ENCODE measurements at regions not wholly inside any gene's neighbourhood (a gene's known extent, or its start where the extent isn't known, plus 50 kb on each side); places are given as distances from the start of the nearest gene placed in this dataset.

GRCh38 chr13:107994137-107994536 lies 221.2 kb downstream of the LIG4 start:
- Histone ChIP-seq H3K9me3 (ENCODE audit: control insufficient read depth, low read length) (peaks cover 1% of the 10 kb centered on the region), H4K91ac (ENCODE audit: low read length) (no peak overlapping the region), H3K79me1 (replicated peaks; ENCODE audit: low read length, poor library complexity, severe bottlenecking) (no peaks in the 10 kb centered on the region), H3K27me3 (ENCODE audit: control insufficient read depth in 1 of 2, insufficient read depth in 1 of 2, low read length in 2 of 2) (no peaks in the 10 kb centered on the region), H2AFZ (ENCODE audit: low read depth, low read length) (no peak overlapping the region), H2BK15ac (ENCODE audit: low read depth, poor library complexity, severe bottlenecking) (no peak overlapping the region), H3K4me1 (ENCODE audit: control insufficient read depth, insufficient read depth, low read depth, low read length) (peaks cover 1% of the 10 kb centered on the region), H2BK5ac (ENCODE audit: low read depth, low read length, poor library complexity, severe bottlenecking) (no peak overlapping the region), H3K36me3 (ENCODE audit: control insufficient read depth in 1 of 2, insufficient read depth in 2 of 2, low read depth in 1 of 2, low read length in 2 of 2) (no peaks in the 10 kb centered on the region), H3K9ac (ENCODE audit: low read length) (no peak overlapping the region), H2AK5ac (ENCODE audit: low read length, severe bottlenecking) (no peak overlapping the region), H3K27ac (ENCODE audit: low read length, poor library complexity, severe bottlenecking) (no peak overlapping the region), H2BK120ac (ENCODE audit: low read depth, low read length) (no peak overlapping the region), H3K4me2 (ENCODE audit: low read length, poor library complexity, severe bottlenecking) (no peak overlapping the region), H4K8ac (ENCODE audit: low read length) (no peak overlapping the region), H2BK12ac (ENCODE audit: low read length in 2 of 2) (no peak overlapping the region), H3K4me3 (ENCODE audit: insufficient read depth in 1 of 2, low read depth in 1 of 2, low read length in 2 of 2) (no peak overlapping the region), H3K23ac (ENCODE audit: low read length in 2 of 2) (no peak overlapping the region), H3K18ac (ENCODE audit: low read depth in 1 of 2, low read length in 2 of 2) (no peak overlapping the region), H3K4ac (ENCODE audit: low read depth in 1 of 2, low read length in 2 of 2) (no peak overlapping the region), H3K14ac (ENCODE audit: low read length in 2 of 2) (no peak overlapping the region)
- DNase-seq: no peak

GRCh38 chr13:107993239-107993949 lies 221.9 kb downstream of the LIG4 start:
- Histone ChIP-seq H4K91ac (ENCODE audit: low read length) (no peak overlapping the region), H3K36me3 (ENCODE audit: control insufficient read depth in 1 of 2, insufficient read depth in 2 of 2, low read depth in 1 of 2, low read length in 2 of 2) (no peaks in the 10 kb centered on the region), H4K8ac (ENCODE audit: low read length) (no peak overlapping the region), H3K9ac (ENCODE audit: low read length) (no peak overlapping the region), H3K27me3 (ENCODE audit: control insufficient read depth in 1 of 2, insufficient read depth in 1 of 2, low read length in 2 of 2) (no peaks in the 10 kb centered on the region), H2BK15ac (ENCODE audit: low read depth, poor library complexity, severe bottlenecking) (no peak overlapping the region), H3K14ac (ENCODE audit: low read length in 2 of 2) (no peak overlapping the region), H2BK120ac (ENCODE audit: low read depth, low read length) (no peak overlapping the region), H3K4ac (ENCODE audit: low read depth in 1 of 2, low read length in 2 of 2) (no peak overlapping the region), H3K4me3 (ENCODE audit: insufficient read depth in 1 of 2, low read depth in 1 of 2, low read length in 2 of 2) (no peak overlapping the region), H3K18ac (ENCODE audit: low read depth in 1 of 2, low read length in 2 of 2) (no peak overlapping the region), H3K27ac (ENCODE audit: low read length, poor library complexity, severe bottlenecking) (no peak overlapping the region), H2AFZ (ENCODE audit: low read depth, low read length) (no peak overlapping the region), H2BK12ac (ENCODE audit: low read length in 2 of 2) (no peak overlapping the region), H3K79me1 (replicated peaks; ENCODE audit: low read length, poor library complexity, severe bottlenecking) (no peaks in the 10 kb centered on the region), H3K9me3 (ENCODE audit: control insufficient read depth, low read length) (no peaks in the 10 kb centered on the region), H3K23ac (ENCODE audit: low read length in 2 of 2) (no peak overlapping the region), H3K4me1 (ENCODE audit: control insufficient read depth, insufficient read depth, low read depth, low read length) (peaks cover 1% of the 10 kb centered on the region), H2AK5ac (ENCODE audit: low read length, severe bottlenecking) (no peak overlapping the region), H2BK5ac (ENCODE audit: low read depth, low read length, poor library complexity, severe bottlenecking) (no peak overlapping the region), H3K4me2 (ENCODE audit: low read length, poor library complexity, severe bottlenecking) (no peak overlapping the region)
- DNase-seq: no peak
- WGBS: 70% methylated on average over 4 of the region's 4 CpGs

- Histone ChIP-seq H2AFZ (ENCODE audit: low read depth, low read length) (no peak overlapping the region), H2BK5ac (ENCODE audit: low read depth, low read length, poor library complexity, severe bottlenecking) (no peak overlapping the region), H3K14ac (ENCODE audit: low read length in 2 of 2) (no peak overlapping the region), H3K4ac (ENCODE audit: low read depth in 1 of 2, low read length in 2 of 2) (no peak overlapping the region), H3K36me3 (ENCODE audit: control insufficient read depth in 1 of 2, insufficient read depth in 2 of 2, low read depth in 1 of 2, low read length in 2 of 2) (no peaks in the 10 kb centered on the region), H3K18ac (ENCODE audit: low read depth in 1 of 2, low read length in 2 of 2) (no peak overlapping the region), H3K9ac (ENCODE audit: low read length) (no peak overlapping the region), H3K23ac (ENCODE audit: low read length in 2 of 2) (no peak overlapping the region), H3K27ac (ENCODE audit: low read length, poor library complexity, severe bottlenecking) (no peak overlapping the region), H2BK15ac (ENCODE audit: low read depth, poor library complexity, severe bottlenecking) (no peak overlapping the region), H2BK120ac (ENCODE audit: low read depth, low read length) (no peak overlapping the region), H3K4me1 (ENCODE audit: control insufficient read depth, insufficient read depth, low read depth, low read length) (peaks cover 1% of the 10 kb centered on the region), H4K91ac (ENCODE audit: low read length) (no peak overlapping the region), H3K9me3 (ENCODE audit: control insufficient read depth, low read length) (peaks cover 3% of the 10 kb centered on the region), H3K27me3 (ENCODE audit: control insufficient read depth in 1 of 2, insufficient read depth in 1 of 2, low read length in 2 of 2) (no peaks in the 10 kb centered on the region), H2AK5ac (ENCODE audit: low read length, severe bottlenecking) (no peak overlapping the region), H3K4me3 (ENCODE audit: insufficient read depth in 1 of 2, low read depth in 1 of 2, low read length in 2 of 2) (no peak overlapping the region), H3K4me2 (ENCODE audit: low read length, poor library complexity, severe bottlenecking) (no peak overlapping the region), H4K8ac (ENCODE audit: low read length) (no peak overlapping the region), H2BK12ac (ENCODE audit: low read length in 2 of 2) (no peak overlapping the region), H3K79me1 (replicated peaks; ENCODE audit: low read length, poor library complexity, severe bottlenecking) (no peaks in the 10 kb centered on the region)
- WGBS: 73% methylated on average over 2 of the region's 2 CpGs
- peak; percentile 1 for DNase-seq
These were observed 222.8 kb downstream of the LIG4 start for GRCh38 chr13:107992542-107992941.

- no peak for DNase-seq
- WGBS: 77% methylated on average over 1 of the region's 4 CpGs
- Histone ChIP-seq H3K9ac (ENCODE audit: low read length) (no peak overlapping the region), H3K79me1 (replicated peaks; ENCODE audit: low read length, poor library complexity, severe bottlenecking) (no peaks in the 10 kb centered on the region), H2BK12ac (ENCODE audit: low read length in 2 of 2) (no peak overlapping the region), H2BK120ac (ENCODE audit: low read depth, low read length) (no peak overlapping the region), H3K36me3 (ENCODE audit: control insufficient read depth in 1 of 2, insufficient read depth in 2 of 2, low read depth in 1 of 2, low read length in 2 of 2) (no peaks in the 10 kb centered on the region), H3K14ac (ENCODE audit: low read length in 2 of 2) (no peak overlapping the region), H3K27ac (ENCODE audit: low read length, poor library complexity, severe bottlenecking) (no peak overlapping the region), H2BK5ac (ENCODE audit: low read depth, low read length, poor library complexity, severe bottlenecking) (no peak overlapping the region), H2AK5ac (ENCODE audit: low read length, severe bottlenecking) (no peak overlapping the region), H3K9me3 (ENCODE audit: control insufficient read depth, low read length) (peaks cover 6% of the 10 kb centered on the region), H3K4me1 (ENCODE audit: control insufficient read depth, insufficient read depth, low read depth, low read length) (no peaks in the 10 kb centered on the region), H2BK15ac (ENCODE audit: low read depth, poor library complexity, severe bottlenecking) (no peak overlapping the region), H2AFZ (ENCODE audit: low read depth, low read length) (no peak overlapping the region), H3K27me3 (ENCODE audit: control insufficient read depth in 1 of 2, insufficient read depth in 1 of 2, low read length in 2 of 2) (no peaks in the 10 kb centered on the region), H3K4me3 (ENCODE audit: insufficient read depth in 1 of 2, low read depth in 1 of 2, low read length in 2 of 2) (no peak overlapping the region), H3K18ac (ENCODE audit: low read depth in 1 of 2, low read length in 2 of 2) (no peak overlapping the region), H3K23ac (ENCODE audit: low read length in 2 of 2) (no peak overlapping the region), H3K4ac (ENCODE audit: low read depth in 1 of 2, low read length in 2 of 2) (no peak overlapping the region), H3K4me2 (ENCODE audit: low read length, poor library complexity, severe bottlenecking) (no peak overlapping the region), H4K8ac (ENCODE audit: low read length) (no peak overlapping the region), H4K91ac (ENCODE audit: low read length) (no peak overlapping the region)
These were observed 238.2 kb downstream of the LIG4 start for GRCh38 chr13:107977071-107977574.

Measured in mesenchymal stem cell (in vitro differentiated cells and primary cell).